MM.1S (cell line): ENCODE measurements at regions not wholly inside any gene's neighbourhood (a gene's known extent, or its start where the extent isn't known, plus 50 kb on each side); places are given as distances from the start of the nearest gene placed in this dataset.

Source experiments
- DNase-seq: peaks from one replicate; pipeline ENCODE4 v3.0.0-alpha.2; 2015
- H2AFZ ChIP-seq: fragments of 300-600 bp; sonication (generic); 2 replicates; pipeline ENCODE4 v1.6.0; 2016; ENCODE audit warnings: antibody characterized with exemption, low read length
- H3F3A ChIP-seq: fragments of 300-600 bp; sonication (generic); 2 replicates; pipeline ENCODE4 v1.6.1; 2016; ENCODE audit warnings: mild to moderate bottlenecking, antibody characterized with exemption, low read length, moderate library complexity, mixed read lengths; ENCODE audit not compliant: insufficient read depth
- H3K27ac ChIP-seq: fragments of 300-600 bp; sonication (generic); 2 replicates; pipeline ENCODE4 v1.5.1; 2016; ENCODE audit warnings: mild to moderate bottlenecking, low read length
- H3K27me3 ChIP-seq: fragments of 300-600 bp; sonication (generic); replicated peaks from 2 replicates; pipeline ENCODE4 v1.6.0; 2016; ENCODE audit warnings: low read length; ENCODE audit not compliant: insufficient read depth
- H3K36me3 ChIP-seq: fragments of 300-600 bp; sonication (generic); replicated peaks from 2 replicates; pipeline ENCODE4 v1.6.1; 2016; ENCODE audit warnings: mild to moderate bottlenecking, low read length, mixed read lengths; ENCODE audit not compliant: insufficient read depth
- H3K4me1 ChIP-seq: fragments of 300-600 bp; sonication (generic); 2 replicates; pipeline ENCODE4 v1.6.1; 2016; ENCODE audit warnings: low read length, mixed read lengths
- H3K4me2 ChIP-seq: fragments of 300-600 bp; sonication (generic); 2 replicates; pipeline ENCODE4 v1.6.0; 2016; ENCODE audit warnings: low read depth, low read length
- H3K4me3 ChIP-seq: fragments of 300-600 bp; sonication (generic); 2 replicates; pipeline ENCODE4 v1.5.1; 2016; ENCODE audit warnings: low read length, mixed read lengths
- H3K79me2 ChIP-seq: fragments of 300-600 bp; sonication (generic); 2 replicates; pipeline ENCODE4 v1.6.1; 2016; ENCODE audit warnings: mixed run types, low read length, mixed read lengths
- H3K9ac ChIP-seq: fragments of 300-600 bp; sonication (generic); 2 replicates; pipeline ENCODE4 v1.6.1; 2016; ENCODE audit warnings: low read length, mixed read lengths
- H3K9me2 ChIP-seq: fragments of 300-600 bp; sonication (generic); replicated peaks from 2 replicates; pipeline ENCODE4 v1.6.1; 2016; ENCODE audit warnings: mild to moderate bottlenecking, low read length, mixed read lengths; ENCODE audit not compliant: insufficient read depth
- H3K9me3 ChIP-seq: fragments of 300-600 bp; sonication (generic); replicated peaks from 2 replicates; pipeline ENCODE4 v1.6.1; 2016; ENCODE audit warnings: mild to moderate bottlenecking, low read length, mixed read lengths; ENCODE audit not compliant: insufficient read depth
- H4K20me1 ChIP-seq: fragments of 300-600 bp; sonication (generic); 2 replicates; pipeline ENCODE4 v1.6.1; 2016; ENCODE audit warnings: mild to moderate bottlenecking, low read length, moderate library complexity, mixed read lengths; ENCODE audit not compliant: insufficient read depth
- EZH2 ChIP-seq: fragments of 300-600 bp; sonication (generic); optimal IDR thresholded peaks from 2 replicates; pipeline ENCODE3; 2017; ENCODE audit warnings: low read depth, mild to moderate bottlenecking, antibody characterized with exemption, low read length, mixed read lengths
- EZH2phosphoT487 ChIP-seq: fragments of 300-600 bp; sonication (generic); IDR thresholded peaks from 2 replicates; pipeline ENCODE4 v1.6.1; 2018; ENCODE audit warnings: antibody characterized with exemption, low read length
- TF ChIP-seq, protein P1 (sequence below): fragments of 300-600 bp; sonication (generic); IDR thresholded peaks from 2 replicates; pipeline ENCODE4 v1.5.1; 2016; ENCODE audit warnings: antibody characterized with exemption, low read length, mixed read lengths

DNA sequence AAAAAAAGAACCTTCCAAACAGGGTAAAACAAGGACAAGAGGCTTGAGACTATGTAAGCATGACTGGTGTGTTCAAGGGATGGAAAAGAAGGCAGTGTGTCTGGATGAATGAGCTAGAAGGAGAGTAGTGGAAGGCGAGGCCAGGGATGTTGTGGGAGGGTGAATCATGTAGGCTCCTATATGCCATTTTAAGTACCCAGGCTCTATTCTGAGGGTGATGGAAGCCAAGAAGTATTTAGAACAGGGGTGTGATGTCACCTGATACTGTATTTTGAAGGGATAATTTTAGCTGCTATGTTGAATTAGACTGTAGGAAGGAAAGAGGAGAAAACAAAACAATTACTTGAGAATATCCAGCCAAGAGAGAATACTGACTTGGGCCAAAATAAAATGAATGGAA is 524.7 kb upstream of the CRIM1 start:
- H3K27me3 ChIP-seq = no peaks in the 10 kb centered on the region
- H4K20me1 ChIP-seq = no peaks in the 10 kb centered on the region
- DNase-seq = no peak
- no peak overlapping the region for H3K27ac ChIP-seq
- no peak overlapping the region for H3K9ac ChIP-seq
- H3K4me2 ChIP-seq = no peak overlapping the region
- TF ChIP-seq, protein P1, sequence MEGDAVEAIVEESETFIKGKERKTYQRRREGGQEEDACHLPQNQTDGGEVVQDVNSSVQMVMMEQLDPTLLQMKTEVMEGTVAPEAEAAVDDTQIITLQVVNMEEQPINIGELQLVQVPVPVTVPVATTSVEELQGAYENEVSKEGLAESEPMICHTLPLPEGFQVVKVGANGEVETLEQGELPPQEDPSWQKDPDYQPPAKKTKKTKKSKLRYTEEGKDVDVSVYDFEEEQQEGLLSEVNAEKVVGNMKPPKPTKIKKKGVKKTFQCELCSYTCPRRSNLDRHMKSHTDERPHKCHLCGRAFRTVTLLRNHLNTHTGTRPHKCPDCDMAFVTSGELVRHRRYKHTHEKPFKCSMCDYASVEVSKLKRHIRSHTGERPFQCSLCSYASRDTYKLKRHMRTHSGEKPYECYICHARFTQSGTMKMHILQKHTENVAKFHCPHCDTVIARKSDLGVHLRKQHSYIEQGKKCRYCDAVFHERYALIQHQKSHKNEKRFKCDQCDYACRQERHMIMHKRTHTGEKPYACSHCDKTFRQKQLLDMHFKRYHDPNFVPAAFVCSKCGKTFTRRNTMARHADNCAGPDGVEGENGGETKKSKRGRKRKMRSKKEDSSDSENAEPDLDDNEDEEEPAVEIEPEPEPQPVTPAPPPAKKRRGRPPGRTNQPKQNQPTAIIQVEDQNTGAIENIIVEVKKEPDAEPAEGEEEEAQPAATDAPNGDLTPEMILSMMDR = no peak
- TF ChIP-seq EZH2phosphoT487 (no peak), EZH2 (no peak)
- H3K9me3 ChIP-seq = no peaks in the 10 kb centered on the region
- no peaks in the 10 kb centered on the region for H3F3A ChIP-seq
- no peaks in the 10 kb centered on the region for H3K9me2 ChIP-seq
- no peaks in the 10 kb centered on the region for H3K4me1 ChIP-seq
- H3K36me3 ChIP-seq = no peaks in the 10 kb centered on the region
- H3K79me2 ChIP-seq = no peaks in the 10 kb centered on the region
- no peak overlapping the region for H2AFZ ChIP-seq
- no peak overlapping the region for H3K4me3 ChIP-seq

DNA sequence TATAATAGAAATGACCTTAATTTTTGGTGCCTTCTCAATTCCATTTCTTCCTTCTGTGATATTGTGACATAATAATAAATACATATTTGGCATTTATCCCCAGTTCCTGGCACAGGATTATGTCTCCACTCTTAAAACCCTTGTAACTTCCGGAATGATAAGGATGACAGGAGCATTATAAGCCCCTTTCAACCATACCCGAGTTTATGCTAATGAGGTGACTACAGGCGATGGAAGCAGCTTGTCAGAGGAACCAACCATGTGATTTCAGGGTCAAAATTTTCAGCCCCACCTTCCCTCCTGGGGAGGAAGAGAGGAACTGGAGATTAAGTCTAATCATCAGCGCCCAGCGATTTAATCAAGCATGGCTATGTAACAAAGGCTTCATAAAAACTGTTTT is 528.5 kb upstream of the CRIM1 start:
- H3F3A ChIP-seq = no peaks in the 10 kb centered on the region
- H3K27ac ChIP-seq = no peak overlapping the region
- no peaks in the 10 kb centered on the region for H3K4me1 ChIP-seq
- no peak overlapping the region for H3K4me2 ChIP-seq
- no peak for TF ChIP-seq EZH2
- TF ChIP-seq, protein P1 = no peak
- TF ChIP-seq EZH2phosphoT487 = no peak
- H3K9me2 ChIP-seq = no peaks in the 10 kb centered on the region
- H3K4me3 ChIP-seq = no peak overlapping the region
- H3K27me3 ChIP-seq = no peaks in the 10 kb centered on the region
- H3K9me3 ChIP-seq = no peaks in the 10 kb centered on the region
- no peaks in the 10 kb centered on the region for H3K36me3 ChIP-seq
- H3K9ac ChIP-seq = no peak overlapping the region
- no peaks in the 10 kb centered on the region for H4K20me1 ChIP-seq
- no peaks in the 10 kb centered on the region for H3K79me2 ChIP-seq
- DNase-seq = no peak
- H2AFZ ChIP-seq = no peak overlapping the region

DNA sequence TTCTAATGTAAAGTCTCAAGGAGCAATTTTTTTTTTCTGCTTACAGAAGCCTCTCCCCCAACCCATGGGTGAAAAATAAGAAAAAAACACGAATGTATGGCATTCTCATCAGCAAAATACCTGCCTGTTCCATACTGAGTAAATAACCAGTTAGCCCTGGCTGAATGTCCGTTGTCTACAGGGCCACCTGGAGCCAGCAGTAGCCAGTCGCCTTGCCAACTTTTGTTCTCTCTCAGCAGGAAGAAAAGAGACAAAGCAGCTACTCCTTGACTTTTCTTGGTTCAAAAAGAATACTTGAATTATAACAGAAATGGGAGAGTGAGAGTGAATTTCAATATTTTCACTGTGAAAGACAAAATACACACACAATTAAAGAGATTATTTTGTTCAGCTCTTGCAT is 532.9 kb upstream of the CRIM1 start:
- no peaks in the 10 kb centered on the region for H3K9me2 ChIP-seq
- no peaks in the 10 kb centered on the region for H3K36me3 ChIP-seq
- no peak for DNase-seq
- H3K4me3 ChIP-seq = no peak overlapping the region
- no peaks in the 10 kb centered on the region for H3K9me3 ChIP-seq
- no peak overlapping the region for H3K4me2 ChIP-seq
- H2AFZ ChIP-seq = no peak overlapping the region
- H3K79me2 ChIP-seq = no peaks in the 10 kb centered on the region
- no peaks in the 10 kb centered on the region for H3K27me3 ChIP-seq
- H3F3A ChIP-seq = no peaks in the 10 kb centered on the region
- no peaks in the 10 kb centered on the region for H4K20me1 ChIP-seq
- H3K27ac ChIP-seq = no peak overlapping the region
- no peaks in the 10 kb centered on the region for H3K4me1 ChIP-seq
- TF ChIP-seq EZH2 (no peak), EZH2phosphoT487 (no peak)
- TF ChIP-seq, protein P1 = no peak
- H3K9ac ChIP-seq = no peak overlapping the region
